Femur (tissue), 1 donor: ENCODE measurements at regions not wholly inside any gene's neighbourhood (a gene's known extent, or its start where the extent isn't known, plus 50 kb on each side); places are given as distances from the start of the nearest gene placed in this dataset.

Source experiments
- DNase-seq: peaks from one replicate; pipeline ENCODE4 v3.0.0-alpha.2; 2017

GRCh38 chr9:4435197-4435596 is 55.1 kb upstream of the SLC1A1 start:
- no peak for DNase-seq

- no peak for DNase-seq
These were observed 56.9 kb upstream of the SLC1A1 start for GRCh38 chr9:4433379-4433778.

GRCh38 chr9:4430432-4431261 is 59.6 kb upstream of the SLC1A1 start:
- DNase-seq, result no peak

- no peak for DNase-seq
These were observed 64.8 kb upstream of the SLC1A1 start for GRCh38 chr9:4425319-4426045.

- no peak for DNase-seq
These were observed 65.4 kb upstream of the SLC1A1 start for GRCh38 chr9:4424891-4425290.

- DNase-seq, result no peak
These were observed 66.2 kb upstream of the SLC1A1 start for GRCh38 chr9:4424038-4424437.

- DNase-seq, result no peak
These were observed 67.1 kb upstream of the SLC1A1 start for GRCh38 chr9:4423207-4423610.

GRCh38 chr9:4422495-4422894 is 67.8 kb upstream of the SLC1A1 start:
- DNase-seq, result no peak

GRCh38 chr9:4421847-4422246 is 68.4 kb upstream of the SLC1A1 start:
- no peak for DNase-seq

GRCh38 chr9:4420351-4420750 is 69.9 kb upstream of the SLC1A1 start:
- DNase-seq, result no peak

- DNase-seq, result no peak
These were observed 72.5 kb upstream of the SLC1A1 start for GRCh38 chr9:4417578-4418325.

GRCh38 chr9:4416467-4416866 is 73.8 kb upstream of the SLC1A1 start:
- DNase-seq, result no peak

GRCh38 chr9:4415281-4415680 is 75.0 kb upstream of the SLC1A1 start:
- no peak for DNase-seq

GRCh38 chr9:4413856-4414255 is 76.4 kb upstream of the SLC1A1 start:
- DNase-seq, result no peak

- no peak for DNase-seq
These were observed 86.1 kb upstream of the SLC1A1 start for GRCh38 chr9:4404156-4404555.

- no peak for DNase-seq
These were observed 87.8 kb upstream of the SLC1A1 start for GRCh38 chr9:4402501-4402900.

GRCh38 chr9:4400731-4401130 is 89.5 kb upstream of the SLC1A1 start:
- no peak for DNase-seq

- DNase-seq, result no peak
These were observed 92.4 kb upstream of the SLC1A1 start for GRCh38 chr9:4397917-4398316.

- DNase-seq, result no peak
These were observed 94.1 kb upstream of the GLIS3 start for GRCh38 chr9:4393806-4394523.

GRCh38 chr9:4389755-4390154 is 89.9 kb upstream of the GLIS3 start:
- DNase-seq, result no peak

- DNase-seq, result no peak
These were observed 89.1 kb upstream of the GLIS3 start for GRCh38 chr9:4389003-4389402.

- no peak for DNase-seq
These were observed 87.0 kb upstream of the GLIS3 start for GRCh38 chr9:4386819-4387218.

GRCh38 chr9:4384750-4385149 is 84.9 kb upstream of the GLIS3 start:
- no peak for DNase-seq
